GM12892 (cell line): ENCODE measurements at regions not wholly inside any gene's neighbourhood (a gene's known extent, or its start where the extent isn't known, plus 50 kb on each side); places are given as distances from the start of the nearest gene placed in this dataset.

Experiments
- POLR2A ChIP-seq: IDR thresholded peaks from 2 replicates; pipeline ENCODE4 v1.6.1; 2011; ENCODE audit warnings: low read depth, low read length, control low read depth
- POLR2AphosphoS5 ChIP-seq: IDR thresholded peaks from 2 replicates; pipeline ENCODE4 v1.6.1; 2011; ENCODE audit warnings: low read depth, low read length, control low read depth
- TAF1 ChIP-seq: IDR thresholded peaks from 2 replicates; pipeline ENCODE4 v1.6.1; 2011; ENCODE audit warnings: low read depth, mild to moderate bottlenecking, control low read depth, low read length, borderline replicate concordance

- TF ChIP-seq POLR2A (no peak), TAF1 (no peak), POLR2AphosphoS5 (no peak)
Measured at GRCh38 chr17:53471514-53471913, 351.2 kb upstream of the KIF2B start.
